ENCODE measurements at regions not wholly inside any gene's neighbourhood (a gene's known extent, or its start where the extent isn't known, plus 50 kb on each side); places are given as distances from the start of the nearest gene placed in this dataset.

DNA sequence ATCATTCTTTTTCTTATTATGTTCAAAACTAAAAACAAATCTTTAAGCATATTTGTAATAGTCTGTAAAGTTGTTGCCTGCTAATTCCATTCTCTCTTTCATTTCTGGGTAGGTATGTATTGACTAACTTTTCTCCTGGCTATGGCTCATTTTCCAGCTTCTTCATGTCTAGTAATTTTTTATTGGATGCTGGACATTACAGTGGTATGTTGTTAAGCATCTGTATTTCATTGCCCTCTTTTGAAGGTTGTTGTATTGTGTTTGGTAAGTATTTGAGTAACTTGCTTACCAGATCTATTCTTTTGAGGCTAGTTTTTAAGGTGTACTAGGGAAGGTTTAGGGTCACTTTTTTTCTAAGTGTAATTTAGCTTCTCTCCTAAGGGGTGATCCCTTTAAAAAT lies 230.9 kb downstream of the TTLL2 start:
- Histone ChIP-seq H3K9me3 (no peaks in the 10 kb centered on the region), H3K4me3 (no peak overlapping the region), H3K36me3 (no peaks in the 10 kb centered on the region), H3K27me3 (no peaks in the 10 kb centered on the region), H3K4me1 (peaks cover 0 to 18% (median 9%) of the 10 kb centered on the region in 3 donors), H3K27ac (no peak overlapping the region)
- no peak for TF ChIP-seq CTCF (IDR thresholded peaks at IDR 0.05)
- DNase-seq (no peak), FAIRE-seq (no peak), ATAC-seq (no peak)
- intact Hi-C loops (cut with DNase I): no loop called here

- ATAC-seq (no peak), DNase-seq (no peak), FAIRE-seq (no peak)
- H3K4me3 ChIP-seq: no peak overlapping the region
- intact Hi-C loops (cut with DNase I): no loop called here
- no peaks in the 10 kb centered on the region for H3K36me3 ChIP-seq
- TF ChIP-seq CTCF (IDR thresholded peaks at IDR 0.05): no peak
- H3K27ac ChIP-seq: no peak overlapping the region
- 91 to 98% methylated on average over 5 of the region's 5 CpGs for WGBS, 2 donors
- no peaks in the 10 kb centered on the region for H3K27me3 ChIP-seq
- peaks cover 0 to 18% (median 9%) of the 10 kb centered on the region in 3 donors for H3K4me1 ChIP-seq
- no peaks in the 10 kb centered on the region for H3K9me3 ChIP-seq
These were observed 232.8 kb downstream of the TTLL2 start for GRCh38 chr6:167557675-167558074.

- Histone ChIP-seq H3K36me3 (no peaks in the 10 kb centered on the region), H3K4me3 (no peak overlapping the region), H3K27me3 (no peaks in the 10 kb centered on the region), H3K9me3 (no peaks in the 10 kb centered on the region), H3K27ac (peak overlapping the region in 1 of 4 donors; percentile 45), H3K4me1 (peaks cover 0 to 18% (median 9%) of the 10 kb centered on the region in 3 donors)
- intact Hi-C loops (cut with DNase I): no loop called here
- no peak for TF ChIP-seq CTCF (IDR thresholded peaks at IDR 0.05)
- no peak for DNase-seq
- ATAC-seq: peak in 2 of 4 donors; percentile 68 to 75
- 87 to 89% methylated on average over 14 of the region's 14 CpGs for WGBS, 2 donors
- no peak for FAIRE-seq
These were observed 233.6 kb downstream of the TTLL2 start for GRCh38 chr6:167558246-167559177.

- peak; percentile 87 to 95 (median 88) for ATAC-seq
- no peaks in the 10 kb centered on the region for H3K9me3 ChIP-seq
- intact Hi-C loops (cut with DNase I): no loop called here
- H3K4me1 ChIP-seq: peaks cover 0 to 18% (median 9%) of the 10 kb centered on the region in 3 donors
- 19% methylated on average over 15 of the region's 15 CpGs for WGBS, 2 donors
- peak in 4 of 6 donors; percentile 71 to 81 (median 73) for DNase-seq
- no peak for FAIRE-seq
- no peak overlapping the region for H3K4me3 ChIP-seq
- H3K36me3 ChIP-seq: no peaks in the 10 kb centered on the region
- peak overlapping the region in 2 of 4 donors; percentile 45 to 46 for H3K27ac ChIP-seq
- TF ChIP-seq CTCF (IDR thresholded peaks at IDR 0.05): no peak
- H3K27me3 ChIP-seq: no peaks in the 10 kb centered on the region
These were observed 235.0 kb downstream of the TTLL2 start for GRCh38 chr6:167559675-167560479.
